ENCODE measurements at regions not wholly inside any gene's neighbourhood (a gene's known extent, or its start where the extent isn't known, plus 50 kb on each side); places are given as distances from the start of the nearest gene placed in this dataset.
"Not testable (repeated sequence)": the region's sequence is repeated elsewhere in the genome, so short reads cannot be mapped to it uniquely, and the experiment has no call there.

- Mint-ChIP-seq H3K4me1 (ENCODE audit: unreplicated experiment) (peaks cover 3% of the 10 kb centered on the region), H3K27me3 (ENCODE audit: unreplicated experiment) (peaks cover 1% of the 10 kb centered on the region), H3K4me3 (ENCODE audit: unreplicated experiment) (no peak overlapping the region), H3K27ac (ENCODE audit: unreplicated experiment) (no peak overlapping the region), H3K36me3 (ENCODE audit: low read depth, unreplicated experiment) (no peaks in the 10 kb centered on the region), H3K9me3 (ENCODE audit: unreplicated experiment) (no peaks in the 10 kb centered on the region)
- no peak for TF ChIP-seq CTCF (IDR thresholded peaks at IDR 0.05; ENCODE audit: unreplicated experiment)
- DNase-seq (ENCODE audit: low spot score) = no peak
Measured at GRCh38 chr10:7053195-7053594, 357.6 kb downstream of the SFMBT2 start.

- not testable (repeated sequence) for H3K9me3 Mint-ChIP-seq (ENCODE audit: unreplicated experiment); H3K36me3 Mint-ChIP-seq (ENCODE audit: low read depth, unreplicated experiment); H3K27ac Mint-ChIP-seq (ENCODE audit: unreplicated experiment); H3K4me3 Mint-ChIP-seq (ENCODE audit: unreplicated experiment); H3K27me3 Mint-ChIP-seq (ENCODE audit: unreplicated experiment); DNase-seq (ENCODE audit: low spot score); H3K4me1 Mint-ChIP-seq (ENCODE audit: unreplicated experiment)
Measured at GRCh38 chr10:7050024-7050423, 360.8 kb downstream of the SFMBT2 start.

- H3K27ac Mint-ChIP-seq (ENCODE audit: unreplicated experiment) = no peak overlapping the region
- H3K9me3 Mint-ChIP-seq (ENCODE audit: unreplicated experiment) = no peaks in the 10 kb centered on the region
- no peaks in the 10 kb centered on the region for H3K36me3 Mint-ChIP-seq (ENCODE audit: low read depth, unreplicated experiment)
- H3K4me3 Mint-ChIP-seq (ENCODE audit: unreplicated experiment) = no peak overlapping the region
- no peak for DNase-seq (ENCODE audit: low spot score)
- H3K4me1 Mint-ChIP-seq (ENCODE audit: unreplicated experiment) = no peaks in the 10 kb centered on the region
- no peak for TF ChIP-seq CTCF (IDR thresholded peaks at IDR 0.05; ENCODE audit: unreplicated experiment)
- H3K27me3 Mint-ChIP-seq (ENCODE audit: unreplicated experiment) = peaks cover 1% of the 10 kb centered on the region
Measured at GRCh38 chr10:7048061-7048460, 362.8 kb downstream of the SFMBT2 start.

GRCh38 chr10:7046615-7047014, 364.2 kb downstream of the SFMBT2 start:
- no peak for TF ChIP-seq CTCF (IDR thresholded peaks at IDR 0.05; ENCODE audit: unreplicated experiment)
- H3K27ac Mint-ChIP-seq (ENCODE audit: unreplicated experiment) = no peak overlapping the region
- no peaks in the 10 kb centered on the region for H3K9me3 Mint-ChIP-seq (ENCODE audit: unreplicated experiment)
- H3K4me1 Mint-ChIP-seq (ENCODE audit: unreplicated experiment) = no peaks in the 10 kb centered on the region
- H3K36me3 Mint-ChIP-seq (ENCODE audit: low read depth, unreplicated experiment) = no peaks in the 10 kb centered on the region
- no peak for DNase-seq (ENCODE audit: low spot score)
- no peak overlapping the region for H3K4me3 Mint-ChIP-seq (ENCODE audit: unreplicated experiment)
- H3K27me3 Mint-ChIP-seq (ENCODE audit: unreplicated experiment) = peaks cover 1% of the 10 kb centered on the region

GRCh38 chr10:7045891-7046599, 364.8 kb downstream of the SFMBT2 start:
- Mint-ChIP-seq H3K27me3 (ENCODE audit: unreplicated experiment) (no peaks in the 10 kb centered on the region), H3K4me3 (ENCODE audit: unreplicated experiment) (no peak overlapping the region), H3K36me3 (ENCODE audit: low read depth, unreplicated experiment) (no peaks in the 10 kb centered on the region), H3K9me3 (ENCODE audit: unreplicated experiment) (no peaks in the 10 kb centered on the region), H3K27ac (ENCODE audit: unreplicated experiment) (no peak overlapping the region), H3K4me1 (ENCODE audit: unreplicated experiment) (no peaks in the 10 kb centered on the region)
- TF ChIP-seq CTCF (IDR thresholded peaks at IDR 0.05; ENCODE audit: unreplicated experiment) = no peak
- DNase-seq (ENCODE audit: low spot score) = no peak
